ENCODE measurements at regions not wholly inside any gene's neighbourhood (a gene's known extent, or its start where the extent isn't known, plus 50 kb on each side); places are given as distances from the start of the nearest gene placed in this dataset.

DNA sequence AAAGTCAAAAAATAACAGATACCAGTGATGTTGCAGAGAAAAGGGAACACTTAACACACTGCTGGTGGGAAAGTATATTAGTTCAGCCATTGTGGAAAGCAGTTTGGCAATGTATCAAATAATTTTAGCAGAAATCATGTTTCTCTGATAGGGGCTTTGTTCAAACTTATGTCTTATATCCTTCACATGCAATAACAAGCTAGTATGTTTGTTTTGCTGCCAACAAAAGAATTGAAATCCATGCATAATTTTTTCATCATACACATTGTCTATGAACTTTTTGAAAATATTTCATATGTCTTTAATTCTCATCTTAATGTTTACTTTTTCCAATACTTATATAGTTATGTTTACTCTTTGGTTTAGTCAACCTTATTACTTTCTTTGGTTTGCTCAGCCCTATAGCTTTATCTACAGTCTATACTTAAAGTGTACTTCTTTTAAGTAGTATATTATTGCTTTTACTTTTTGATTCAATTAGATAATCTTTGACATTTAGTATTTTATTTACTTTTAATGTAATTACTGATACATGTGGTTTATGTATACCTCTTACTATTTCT, 639.6 kb upstream of the CBLB start:
- DNase-seq, result no peak
- intact Hi-C loops (cut with DNase I), result no loop called here
- Histone ChIP-seq H3K9me3 (ENCODE audit: control insufficient read depth, low read length) (no peaks in the 10 kb centered on the region), H3K27ac (ENCODE audit: low read depth in 1 of 2, low read length in 2 of 2) (no peak overlapping the region), H3K27me3 (ENCODE audit: control insufficient read depth in 1 of 2, insufficient read depth in 2 of 2, low read length in 1 of 2) (no peaks in the 10 kb centered on the region), H3K36me3 (ENCODE audit: control insufficient read depth in 1 of 2, insufficient read depth in 2 of 2, low read length in 1 of 2) (no peaks in the 10 kb centered on the region), H3K4me3 (ENCODE audit: low read length in 2 of 2) (no peak overlapping the region), H3K4me1 (ENCODE audit: control insufficient read depth in 1 of 2, insufficient read depth in 2 of 2, low read length in 2 of 2) (no peaks in the 10 kb centered on the region)
- no peak for ATAC-seq (ENCODE audit: low FRiP score)

GRCh38 chr3:106510206-106510605, 641.4 kb upstream of the CBLB start:
- no peaks in the 10 kb centered on the region for H3K36me3 ChIP-seq (ENCODE audit: control insufficient read depth in 1 of 2, insufficient read depth in 2 of 2, low read length in 1 of 2)
- no peaks in the 10 kb centered on the region for H3K9me3 ChIP-seq (ENCODE audit: control insufficient read depth, low read length)
- no peak for DNase-seq
- intact Hi-C loops (cut with DNase I), result no loop called here
- no peak overlapping the region for H3K4me3 ChIP-seq (ENCODE audit: low read length in 2 of 2)
- no peaks in the 10 kb centered on the region for H3K4me1 ChIP-seq (ENCODE audit: control insufficient read depth in 1 of 2, insufficient read depth in 2 of 2, low read length in 2 of 2)
- ATAC-seq (ENCODE audit: low FRiP score), result peak; percentile 64
- no peaks in the 10 kb centered on the region for H3K27me3 ChIP-seq (ENCODE audit: control insufficient read depth in 1 of 2, insufficient read depth in 2 of 2, low read length in 1 of 2)
- WGBS, 2 donors, result 61 to 71% methylated on average over 1 of the region's 1 CpG
- no peak overlapping the region for H3K27ac ChIP-seq (ENCODE audit: low read depth in 1 of 2, low read length in 2 of 2)

GRCh38 chr3:106512846-106513245, 644.0 kb upstream of the CBLB start:
- Histone ChIP-seq H3K27me3 (ENCODE audit: control insufficient read depth in 1 of 2, insufficient read depth in 2 of 2, low read length in 1 of 2) (no peaks in the 10 kb centered on the region), H3K9me3 (ENCODE audit: control insufficient read depth, low read length) (no peaks in the 10 kb centered on the region), H3K36me3 (ENCODE audit: control insufficient read depth in 1 of 2, insufficient read depth in 2 of 2, low read length in 1 of 2) (no peaks in the 10 kb centered on the region), H3K4me3 (ENCODE audit: low read length in 2 of 2) (no peak overlapping the region), H3K4me1 (ENCODE audit: control insufficient read depth in 1 of 2, insufficient read depth in 2 of 2, low read length in 2 of 2) (no peaks in the 10 kb centered on the region), H3K27ac (ENCODE audit: low read depth in 1 of 2, low read length in 2 of 2) (no peak overlapping the region)
- intact Hi-C loops (cut with DNase I), result no loop called here
- ATAC-seq (ENCODE audit: low FRiP score), result no peak
- 97 to 100% methylated on average over 1 of the region's 1 CpG for WGBS, 2 donors
- no peak for DNase-seq

- H3K36me3 ChIP-seq (ENCODE audit: control insufficient read depth in 1 of 2, insufficient read depth in 2 of 2, low read length in 1 of 2), result no peaks in the 10 kb centered on the region
- intact Hi-C loops (cut with DNase I), result no loop called here
- DNase-seq, result no peak
- no peaks in the 10 kb centered on the region for H3K27me3 ChIP-seq (ENCODE audit: control insufficient read depth in 1 of 2, insufficient read depth in 2 of 2, low read length in 1 of 2)
- no peaks in the 10 kb centered on the region for H3K4me1 ChIP-seq (ENCODE audit: control insufficient read depth in 1 of 2, insufficient read depth in 2 of 2, low read length in 2 of 2)
- WGBS, 2 donors, result 35 to 38% methylated on average over 4 of the region's 4 CpGs
- no peaks in the 10 kb centered on the region for H3K9me3 ChIP-seq (ENCODE audit: control insufficient read depth, low read length)
- no peak for ATAC-seq (ENCODE audit: low FRiP score)
- H3K4me3 ChIP-seq (ENCODE audit: low read length in 2 of 2), result no peak overlapping the region
- H3K27ac ChIP-seq (ENCODE audit: low read depth in 1 of 2, low read length in 2 of 2), result no peak overlapping the region
These were observed 645.6 kb upstream of the CBLB start for GRCh38 chr3:106514431-106514830.

DNA sequence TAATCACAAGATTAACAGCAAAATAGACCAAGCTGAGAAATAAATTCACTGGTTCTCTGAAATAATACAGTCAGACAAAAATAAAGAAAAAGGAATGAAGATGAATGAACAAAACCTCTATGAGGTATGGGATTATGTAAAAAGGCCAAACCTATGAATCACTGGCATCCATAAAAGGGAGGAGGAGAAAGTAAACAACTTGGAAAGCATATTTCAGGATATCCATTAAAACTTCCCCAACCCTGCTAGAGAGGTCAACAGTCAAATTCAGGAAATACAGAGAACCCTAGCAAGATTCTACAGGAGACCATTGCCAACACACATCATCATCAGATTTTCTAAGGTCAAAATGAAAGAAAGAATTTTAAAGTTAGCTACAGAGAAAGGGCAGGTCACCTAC, 649.7 kb upstream of the CBLB start:
- Histone ChIP-seq H3K27me3 (ENCODE audit: control insufficient read depth in 1 of 2, insufficient read depth in 2 of 2, low read length in 1 of 2) (no peaks in the 10 kb centered on the region), H3K4me3 (ENCODE audit: low read length in 2 of 2) (no peak overlapping the region), H3K27ac (ENCODE audit: low read depth in 1 of 2, low read length in 2 of 2) (no peak overlapping the region), H3K9me3 (ENCODE audit: control insufficient read depth, low read length) (no peaks in the 10 kb centered on the region), H3K36me3 (ENCODE audit: control insufficient read depth in 1 of 2, insufficient read depth in 2 of 2, low read length in 1 of 2) (no peaks in the 10 kb centered on the region), H3K4me1 (ENCODE audit: control insufficient read depth in 1 of 2, insufficient read depth in 2 of 2, low read length in 2 of 2) (no peaks in the 10 kb centered on the region)
- ATAC-seq (ENCODE audit: low FRiP score) (no peak), DNase-seq (no peak)
- intact Hi-C loops (cut with DNase I), result no loop called here

- Histone ChIP-seq H3K4me3 (ENCODE audit: low read length in 2 of 2) (no peak overlapping the region), H3K4me1 (ENCODE audit: control insufficient read depth in 1 of 2, insufficient read depth in 2 of 2, low read length in 2 of 2) (no peaks in the 10 kb centered on the region), H3K27me3 (ENCODE audit: control insufficient read depth in 1 of 2, insufficient read depth in 2 of 2, low read length in 1 of 2) (no peaks in the 10 kb centered on the region), H3K36me3 (ENCODE audit: control insufficient read depth in 1 of 2, insufficient read depth in 2 of 2, low read length in 1 of 2) (no peaks in the 10 kb centered on the region), H3K9me3 (ENCODE audit: control insufficient read depth, low read length) (no peaks in the 10 kb centered on the region), H3K27ac (ENCODE audit: low read depth in 1 of 2, low read length in 2 of 2) (no peak overlapping the region)
- DNase-seq, result no peak
- intact Hi-C loops (cut with DNase I), result no loop called here
- WGBS, 2 donors, result 88 to 90% methylated on average over 4 of the region's 4 CpGs
- ATAC-seq (ENCODE audit: low FRiP score), result no peak
These were observed 653.6 kb upstream of the CBLB start for GRCh38 chr3:106522397-106522796.

GRCh38 chr3:106528932-106529331, 660.1 kb upstream of the CBLB start:
- Histone ChIP-seq H3K27ac (ENCODE audit: low read depth in 1 of 2, low read length in 2 of 2) (no peak overlapping the region), H3K4me1 (ENCODE audit: control insufficient read depth in 1 of 2, insufficient read depth in 2 of 2, low read length in 2 of 2) (peaks cover 0 to 3% of the 10 kb centered on the region in 2 donors), H3K27me3 (ENCODE audit: control insufficient read depth in 1 of 2, insufficient read depth in 2 of 2, low read length in 1 of 2) (no peaks in the 10 kb centered on the region), H3K36me3 (ENCODE audit: control insufficient read depth in 1 of 2, insufficient read depth in 2 of 2, low read length in 1 of 2) (no peaks in the 10 kb centered on the region), H3K9me3 (ENCODE audit: control insufficient read depth, low read length) (no peaks in the 10 kb centered on the region), H3K4me3 (ENCODE audit: low read length in 2 of 2) (no peak overlapping the region)
- no peak for ATAC-seq (ENCODE audit: low FRiP score)
- WGBS, 2 donors, result 95% methylated on average over 4 of the region's 4 CpGs
- intact Hi-C loops (cut with DNase I), result no loop called here
- DNase-seq, result no peak

- peaks cover 0 to 3% of the 10 kb centered on the region in 2 donors for H3K4me1 ChIP-seq (ENCODE audit: control insufficient read depth in 1 of 2, insufficient read depth in 2 of 2, low read length in 2 of 2)
- intact Hi-C loops (cut with DNase I), result no loop called here
- H3K9me3 ChIP-seq (ENCODE audit: control insufficient read depth, low read length), result no peaks in the 10 kb centered on the region
- no peak overlapping the region for H3K4me3 ChIP-seq (ENCODE audit: low read length in 2 of 2)
- ATAC-seq (ENCODE audit: low FRiP score), result no peak
- no peak for DNase-seq
- H3K27me3 ChIP-seq (ENCODE audit: control insufficient read depth in 1 of 2, insufficient read depth in 2 of 2, low read length in 1 of 2), result no peaks in the 10 kb centered on the region
- no peak overlapping the region for H3K27ac ChIP-seq (ENCODE audit: low read depth in 1 of 2, low read length in 2 of 2)
- H3K36me3 ChIP-seq (ENCODE audit: control insufficient read depth in 1 of 2, insufficient read depth in 2 of 2, low read length in 1 of 2), result no peaks in the 10 kb centered on the region
These were observed 660.9 kb upstream of the CBLB start for GRCh38 chr3:106529738-106530137.

DNA sequence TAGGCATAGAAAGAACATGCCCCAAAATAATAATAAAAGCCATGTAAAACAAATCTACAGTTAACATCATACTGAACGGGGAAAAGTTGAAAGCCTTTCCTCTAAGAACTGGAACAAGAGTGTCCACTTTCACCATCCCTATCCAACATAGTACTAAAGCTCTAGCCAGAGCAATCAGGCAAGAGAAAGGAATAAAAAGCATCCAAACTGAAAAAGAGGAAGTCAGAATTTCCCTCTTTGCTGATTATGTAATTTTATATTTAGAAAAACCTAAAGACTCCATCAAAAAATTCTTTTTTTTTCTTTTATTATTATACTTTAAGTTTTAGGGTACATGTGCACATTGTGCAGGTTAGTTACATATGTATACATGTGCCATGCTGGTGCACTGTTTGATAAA, 661.6 kb upstream of the CBLB start:
- no peaks in the 10 kb centered on the region for H3K9me3 ChIP-seq (ENCODE audit: control insufficient read depth, low read length)
- no peak for ATAC-seq (ENCODE audit: low FRiP score)
- DNase-seq, result no peak
- H3K36me3 ChIP-seq (ENCODE audit: control insufficient read depth in 1 of 2, insufficient read depth in 2 of 2, low read length in 1 of 2), result no peaks in the 10 kb centered on the region
- H3K27ac ChIP-seq (ENCODE audit: low read depth in 1 of 2, low read length in 2 of 2), result no peak overlapping the region
- no peaks in the 10 kb centered on the region for H3K27me3 ChIP-seq (ENCODE audit: control insufficient read depth in 1 of 2, insufficient read depth in 2 of 2, low read length in 1 of 2)
- no peak overlapping the region for H3K4me3 ChIP-seq (ENCODE audit: low read length in 2 of 2)
- intact Hi-C loops (cut with DNase I), result no loop called here
- H3K4me1 ChIP-seq (ENCODE audit: control insufficient read depth in 1 of 2, insufficient read depth in 2 of 2, low read length in 2 of 2), result peaks cover 0 to 3% of the 10 kb centered on the region in 2 donors
- WGBS, 2 donors, result 75 to 76% methylated on average over 1 of the region's 1 CpG

Data from aorta (tissue), 5 donors.